ENCODE measurements at regions not wholly inside any gene's neighbourhood (a gene's known extent, or its start where the extent isn't known, plus 50 kb on each side); places are given as distances from the start of the nearest gene placed in this dataset.

DNA sequence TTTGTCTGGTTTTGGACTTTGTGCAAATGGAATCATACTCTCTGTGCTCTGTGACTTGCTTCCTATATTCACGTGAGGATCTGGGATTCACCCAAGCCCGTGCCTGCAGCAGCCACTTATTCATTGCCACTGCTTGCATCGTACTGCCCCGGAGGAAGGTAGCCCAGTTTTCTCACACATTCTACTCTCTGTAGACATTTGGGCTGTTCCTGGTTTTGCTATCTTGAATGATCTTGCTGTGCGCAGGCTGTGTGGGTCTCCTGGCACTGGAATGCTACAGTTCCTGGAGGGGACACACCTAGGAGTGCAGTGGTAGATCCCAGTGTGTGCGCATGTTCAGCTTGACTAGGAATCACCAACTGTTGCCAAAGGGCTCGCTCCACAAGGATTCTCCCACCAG lies 99.2 kb upstream of the BOD1 start:
- no peaks in the 10 kb centered on the region for H3K36me3 ChIP-seq
- no peaks in the 10 kb centered on the region for H3K9me3 ChIP-seq
- H3K27ac ChIP-seq, result no peak overlapping the region
- no peak for DNase-seq (ENCODE audit: low spot score)
- no peaks in the 10 kb centered on the region for H3K4me1 ChIP-seq
- no peak overlapping the region for H3K4me3 ChIP-seq
- TF ChIP-seq, protein P1, sequence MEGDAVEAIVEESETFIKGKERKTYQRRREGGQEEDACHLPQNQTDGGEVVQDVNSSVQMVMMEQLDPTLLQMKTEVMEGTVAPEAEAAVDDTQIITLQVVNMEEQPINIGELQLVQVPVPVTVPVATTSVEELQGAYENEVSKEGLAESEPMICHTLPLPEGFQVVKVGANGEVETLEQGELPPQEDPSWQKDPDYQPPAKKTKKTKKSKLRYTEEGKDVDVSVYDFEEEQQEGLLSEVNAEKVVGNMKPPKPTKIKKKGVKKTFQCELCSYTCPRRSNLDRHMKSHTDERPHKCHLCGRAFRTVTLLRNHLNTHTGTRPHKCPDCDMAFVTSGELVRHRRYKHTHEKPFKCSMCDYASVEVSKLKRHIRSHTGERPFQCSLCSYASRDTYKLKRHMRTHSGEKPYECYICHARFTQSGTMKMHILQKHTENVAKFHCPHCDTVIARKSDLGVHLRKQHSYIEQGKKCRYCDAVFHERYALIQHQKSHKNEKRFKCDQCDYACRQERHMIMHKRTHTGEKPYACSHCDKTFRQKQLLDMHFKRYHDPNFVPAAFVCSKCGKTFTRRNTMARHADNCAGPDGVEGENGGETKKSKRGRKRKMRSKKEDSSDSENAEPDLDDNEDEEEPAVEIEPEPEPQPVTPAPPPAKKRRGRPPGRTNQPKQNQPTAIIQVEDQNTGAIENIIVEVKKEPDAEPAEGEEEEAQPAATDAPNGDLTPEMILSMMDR (IDR thresholded peaks at IDR 0.05), result no peak
- H3K27me3 ChIP-seq, result no peaks in the 10 kb centered on the region

DNA sequence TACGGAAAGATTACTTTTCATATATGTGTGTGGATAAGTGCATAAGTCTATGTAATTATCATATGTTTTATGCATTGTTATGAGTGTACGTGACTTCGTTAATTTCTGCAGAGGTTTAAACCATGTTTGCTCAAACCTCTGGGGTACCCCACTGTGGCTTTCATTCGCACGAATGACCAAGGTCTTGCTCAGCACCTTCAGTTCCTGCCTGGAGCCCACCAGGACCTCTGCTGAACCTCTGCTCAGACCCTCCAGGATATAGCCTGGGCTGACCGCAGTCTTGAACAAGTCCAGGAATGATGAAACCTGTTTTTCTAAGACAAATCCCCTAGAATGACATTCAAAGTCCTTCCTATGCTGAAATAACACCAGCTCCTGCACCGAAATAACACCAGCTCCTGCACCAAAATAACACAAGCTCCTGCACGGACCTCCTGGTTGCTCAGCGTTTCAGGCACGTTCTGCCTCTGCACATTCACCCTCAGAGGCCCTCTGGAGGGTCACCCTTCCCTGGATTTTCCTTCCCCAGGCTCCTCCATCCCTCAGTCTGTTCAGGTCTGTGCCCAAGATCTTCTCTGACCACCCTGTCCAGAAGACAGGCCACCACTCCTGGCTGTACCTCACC lies 99.7 kb upstream of the BOD1 start:
- Histone ChIP-seq H3K27ac (no peak overlapping the region), H3K27me3 (no peaks in the 10 kb centered on the region), H3K36me3 (no peaks in the 10 kb centered on the region), H3K4me1 (no peaks in the 10 kb centered on the region), H3K4me3 (no peak overlapping the region), H3K9me3 (no peaks in the 10 kb centered on the region)
- no peak for DNase-seq (ENCODE audit: low spot score)
- TF ChIP-seq, protein P1 (IDR thresholded peaks at IDR 0.05), result no peak

DNA sequence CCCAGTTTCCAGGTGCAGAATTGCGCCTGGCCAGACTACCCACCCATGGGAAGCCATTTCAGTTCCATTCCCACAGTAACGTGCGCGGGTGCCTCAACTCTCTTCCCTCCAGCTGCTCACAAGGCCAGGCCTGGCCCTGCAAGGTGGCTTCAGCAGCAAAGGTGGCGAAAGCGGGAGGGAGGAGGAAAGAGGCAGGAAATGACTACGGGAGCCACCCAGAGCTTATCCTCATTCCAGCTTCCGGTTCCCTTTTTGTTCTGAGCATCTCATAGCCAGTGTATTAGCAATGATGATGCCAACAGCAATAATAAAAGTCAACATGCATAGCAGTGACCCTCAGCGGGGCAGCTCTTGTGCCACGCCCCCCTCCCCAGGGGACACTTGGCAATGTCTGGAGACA lies 101.5 kb upstream of the BOD1 start:
- H3K9me3 ChIP-seq, result no peaks in the 10 kb centered on the region
- TF ChIP-seq, protein P1 (IDR thresholded peaks at IDR 0.05), result no peak
- no peak overlapping the region for H3K4me3 ChIP-seq
- H3K27ac ChIP-seq, result no peak overlapping the region
- no peaks in the 10 kb centered on the region for H3K4me1 ChIP-seq
- no peaks in the 10 kb centered on the region for H3K36me3 ChIP-seq
- no peaks in the 10 kb centered on the region for H3K27me3 ChIP-seq
- no peak for DNase-seq (ENCODE audit: low spot score)

DNA sequence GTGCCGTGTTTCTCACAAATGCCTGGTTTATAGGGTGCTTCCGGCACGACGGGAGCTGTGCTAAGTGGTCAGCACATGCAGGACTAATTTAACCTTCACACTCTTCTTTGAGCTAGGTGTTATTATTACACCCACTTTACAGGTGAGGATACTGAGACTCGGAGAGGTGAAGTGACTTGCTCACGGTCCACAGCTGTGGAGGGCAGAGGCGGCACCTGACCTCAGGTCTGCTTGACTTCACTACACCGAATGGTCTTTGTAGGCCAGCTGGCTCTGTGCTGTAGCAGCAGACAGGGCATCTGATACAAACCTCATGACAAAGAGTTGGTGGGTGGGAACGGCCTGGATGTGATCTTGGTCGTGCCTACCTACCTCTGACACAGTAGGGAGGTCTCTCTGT lies 102.0 kb upstream of the BOD1 start:
- H3K9me3 ChIP-seq, result no peaks in the 10 kb centered on the region
- no peaks in the 10 kb centered on the region for H3K27me3 ChIP-seq
- no peak overlapping the region for H3K4me3 ChIP-seq
- no peak for DNase-seq (ENCODE audit: low spot score)
- H3K36me3 ChIP-seq, result no peaks in the 10 kb centered on the region
- no peak overlapping the region for H3K27ac ChIP-seq
- TF ChIP-seq, protein P1 (IDR thresholded peaks at IDR 0.05), result no peak
- no peaks in the 10 kb centered on the region for H3K4me1 ChIP-seq

DNA sequence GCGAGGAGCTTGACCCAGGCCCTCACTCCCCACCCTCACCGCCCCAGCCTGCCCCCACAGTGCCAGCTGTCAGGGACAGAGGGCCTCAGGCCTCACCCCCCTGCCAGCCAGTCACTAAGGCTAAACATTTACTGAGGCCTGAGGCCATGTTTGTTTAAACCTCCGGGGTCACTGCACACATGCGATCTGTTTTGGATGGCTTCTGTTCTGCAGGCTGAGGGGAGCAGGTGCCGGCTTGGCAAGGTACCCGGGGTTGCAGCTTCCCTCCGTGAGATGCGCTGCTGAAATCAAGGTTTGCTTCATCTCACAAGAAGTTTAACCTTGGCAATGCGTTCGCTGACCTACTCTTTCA lies 103.3 kb upstream of the BOD1 start:
- no peaks in the 10 kb centered on the region for H3K9me3 ChIP-seq
- TF ChIP-seq, protein P1 (IDR thresholded peaks at IDR 0.05), result no peak
- H3K4me3 ChIP-seq, result no peak overlapping the region
- no peak overlapping the region for H3K27ac ChIP-seq
- H3K36me3 ChIP-seq, result no peaks in the 10 kb centered on the region
- no peaks in the 10 kb centered on the region for H3K27me3 ChIP-seq
- no peaks in the 10 kb centered on the region for H3K4me1 ChIP-seq
- DNase-seq (ENCODE audit: low spot score), result no peak

DNA sequence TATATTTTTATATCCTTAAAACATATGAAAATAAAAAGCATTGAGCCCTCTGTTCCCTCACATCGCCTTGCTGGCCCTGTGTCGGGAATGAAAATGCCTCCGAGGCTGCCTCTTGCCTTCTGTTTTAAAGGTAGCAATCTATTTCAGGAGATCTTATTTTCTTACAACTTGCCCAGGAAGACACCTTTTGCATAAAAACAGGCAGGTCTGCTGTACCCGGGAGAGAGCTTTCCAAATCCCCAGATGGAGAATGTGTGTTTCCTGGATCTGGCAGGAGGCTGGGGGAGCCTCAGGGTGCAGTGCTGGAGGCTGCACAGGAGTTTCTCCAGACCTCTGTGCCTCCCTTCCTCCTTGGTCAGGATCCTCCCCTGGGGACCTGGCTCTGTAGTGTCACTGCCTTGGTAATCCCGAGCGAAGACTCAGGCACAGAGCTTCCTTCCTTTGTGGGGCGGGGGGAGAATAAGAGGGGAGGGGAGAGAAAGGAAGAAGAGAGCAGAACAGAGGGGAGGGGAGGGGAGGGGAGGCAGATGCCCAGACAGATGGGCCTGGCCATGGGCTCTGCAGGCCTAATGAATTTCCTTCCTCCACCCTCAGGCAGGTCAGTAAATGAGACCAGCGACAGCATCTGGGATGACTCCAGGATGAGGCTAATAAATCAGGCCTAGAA lies 104.0 kb upstream of the BOD1 start:
- TF ChIP-seq, protein P1 (IDR thresholded peaks at IDR 0.05), result no peak
- H3K4me3 ChIP-seq, result no peak overlapping the region
- H3K27me3 ChIP-seq, result no peaks in the 10 kb centered on the region
- no peaks in the 10 kb centered on the region for H3K9me3 ChIP-seq
- no peak overlapping the region for H3K27ac ChIP-seq
- no peaks in the 10 kb centered on the region for H3K36me3 ChIP-seq
- no peak for DNase-seq (ENCODE audit: low spot score)
- no peaks in the 10 kb centered on the region for H3K4me1 ChIP-seq

All from right atrium auricular region (tissue), 2 donors.